Loucy (cell line): ENCODE measurements at regions not wholly inside any gene's neighbourhood (a gene's known extent, or its start where the extent isn't known, plus 50 kb on each side); places are given as distances from the start of the nearest gene placed in this dataset.

Experiments used
- CTCF ChIP-seq: fragments of 200-600 bp; sonication (generic); conservative IDR thresholded peaks from 2 replicates; pipeline ENCODE4 v1.5.1; 2014; ENCODE audit warnings: mild to moderate bottlenecking, antibody characterized with exemption, low read length
- EZH2phosphoT487 ChIP-seq: fragments of 200-600 bp; IDR thresholded peaks from 2 replicates; pipeline ENCODE4 v1.6.1; 2018; ENCODE audit warnings: antibody characterized with exemption, mild to moderate bottlenecking, moderate library complexity, borderline replicate concordance

DNA sequence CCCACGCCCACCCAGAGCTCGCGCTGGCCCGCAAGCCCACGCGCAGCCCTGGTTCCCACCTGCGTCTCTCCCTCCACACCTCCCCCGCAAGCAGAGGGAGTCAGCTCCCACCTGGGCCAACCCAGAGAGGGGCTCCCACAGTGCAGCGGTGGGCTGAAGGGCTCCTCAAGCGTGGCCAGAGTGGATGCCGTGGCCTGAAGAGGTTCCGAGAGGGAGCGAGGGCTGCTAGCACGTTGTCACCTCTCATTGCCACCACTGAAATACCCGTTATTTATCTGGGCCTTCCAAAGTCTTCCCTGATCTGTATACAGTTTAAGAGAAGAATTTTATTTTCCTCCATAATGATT, 88.3 kb upstream of the MYLIP start:
- TF ChIP-seq EZH2phosphoT487 = no peak
- no peak for TF ChIP-seq CTCF
